Vagina (tissue), 2 donors: ENCODE measurements at regions not wholly inside any gene's neighbourhood (a gene's known extent, or its start where the extent isn't known, plus 50 kb on each side); places are given as distances from the start of the nearest gene placed in this dataset.

Experiments
- DNase-seq, 2 donors: peaks; one replicate each; pipeline ENCODE4 v3.0.0-alpha.2; 2017; ENCODE audit errors: extremely low spot score in 2 of 2
- H3K27ac ChIP-seq: fragments of 200-600 bp; sonication (generic); one replicate; pipeline ENCODE4 v1.5.1; 2019
- H3K27me3 ChIP-seq: fragments of 200-600 bp; sonication (generic); one replicate; pipeline ENCODE4 v1.5.1; 2019
- H3K36me3 ChIP-seq, 2 donors: fragments of 200-600 bp; sonication (generic); one replicate each; pipeline ENCODE4 v1.5.1; 2017 to 2019
- H3K4me1 ChIP-seq: fragments of 200-600 bp; sonication (generic); one replicate; pipeline ENCODE4 v1.5.1; 2019
- H3K4me3 ChIP-seq, 2 donors: fragments of 200-600 bp; sonication (generic); 1 replicate in 1 of 2; 2 replicates in 1 of 2; pipeline ENCODE4 v1.5.1; 2016 to 2019
- H3K9me3 ChIP-seq: fragments of 200-600 bp; sonication (generic); one replicate; pipeline ENCODE4 v1.5.1; 2019
- CTCF ChIP-seq, 3 experiments: fragments of 450-650 bp in 2 of 3; fragments of 200-600 bp in 1 of 3; sonication (generic) in 1 of 3; IDR thresholded peaks; one replicate each; pipeline ENCODE4 v1.5.1; 2017 to 2019; ENCODE audit warnings: antibody characterized with exemption in 3 of 3, mild to moderate bottlenecking in 2 of 3, moderate library complexity in 2 of 3
- POLR2A ChIP-seq, 2 donors: fragments of 450-650 bp; IDR thresholded peaks; one replicate each; pipeline ENCODE4 v1.6.1; 2017; ENCODE audit warnings: antibody characterized with exemption in 2 of 2, mild to moderate bottlenecking in 2 of 2, moderate library complexity in 2 of 2
- POLR2AphosphoS5 ChIP-seq, 2 donors: sonication (generic); formaldehyde crosslinking; IDR thresholded peaks; one replicate each; pipeline ENCODE4 v1.9.0; 2017; ENCODE audit warnings: antibody characterized with exemption in 2 of 2, mild to moderate bottlenecking in 2 of 2, low read depth in 1 of 2; ENCODE audit not compliant: insufficient read depth in 1 of 2
- intact Hi-C: fragments of 100-400 bp; cut with DNase I; formaldehyde crosslinking; loops from one replicate; pipeline ENCODE4 v1.15.1; 2023

DNA sequence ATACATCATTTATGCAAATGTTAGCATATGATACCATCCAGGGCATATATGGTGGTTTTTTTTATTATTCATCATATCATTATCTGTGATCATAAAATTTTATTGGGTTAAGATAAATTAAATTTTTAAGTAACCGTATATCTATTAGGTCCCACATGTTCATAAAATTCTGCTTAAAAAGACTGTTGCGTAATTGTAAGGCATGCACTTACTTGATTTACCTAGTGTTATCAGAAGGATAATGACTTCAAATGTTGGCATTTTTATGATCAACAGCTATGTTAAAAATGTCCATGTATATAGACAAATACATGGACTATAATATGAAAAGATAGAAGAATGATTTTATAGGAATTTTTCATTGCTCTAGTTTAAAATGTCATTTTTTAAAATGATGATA lies 1625.5 kb upstream of the CELF4 start:
- no peaks in the 10 kb centered on the region for H3K4me1 ChIP-seq
- no peaks in the 10 kb centered on the region for H3K36me3 ChIP-seq
- TF ChIP-seq POLR2AphosphoS5 (IDR thresholded peaks at IDR 0.05; ENCODE audit: insufficient read depth in 1 of 2, low read depth in 1 of 2) (no peak), CTCF (IDR thresholded peaks at IDR 0.05) (no peak), POLR2A (IDR thresholded peaks at IDR 0.05) (no peak)
- DNase-seq: no peak
- no peak overlapping the region for H3K4me3 ChIP-seq
- H3K27ac ChIP-seq: no peak overlapping the region
- intact Hi-C loops: no loop called here
- no peaks in the 10 kb centered on the region for H3K9me3 ChIP-seq
- H3K27me3 ChIP-seq: no peaks in the 10 kb centered on the region

DNA sequence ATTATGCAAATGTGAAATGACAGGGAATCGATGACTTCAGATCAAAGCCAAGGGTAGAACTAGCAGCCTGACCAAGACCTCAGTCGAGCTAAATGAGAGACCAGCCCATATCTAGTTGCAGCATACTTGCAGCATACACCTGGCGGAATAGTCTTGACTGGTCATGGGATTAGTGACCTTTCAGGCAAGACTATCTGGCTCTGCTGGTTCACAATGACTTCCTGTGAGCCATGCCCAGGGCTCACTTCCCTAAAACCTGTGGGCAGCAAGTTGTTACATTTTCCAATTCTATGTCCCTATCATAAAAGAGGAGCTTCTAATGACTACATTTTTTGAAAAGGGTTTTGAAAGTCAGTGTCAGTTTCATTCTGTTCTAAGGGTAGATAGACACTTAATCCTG lies 1624.9 kb upstream of the CELF4 start:
- TF ChIP-seq CTCF (IDR thresholded peaks at IDR 0.05) (no peak), POLR2AphosphoS5 (IDR thresholded peaks at IDR 0.05; ENCODE audit: insufficient read depth in 1 of 2, low read depth in 1 of 2) (no peak), POLR2A (IDR thresholded peaks at IDR 0.05) (no peak)
- no peak for DNase-seq
- Histone ChIP-seq H3K27me3 (no peaks in the 10 kb centered on the region), H3K4me1 (no peaks in the 10 kb centered on the region), H3K36me3 (no peaks in the 10 kb centered on the region), H3K27ac (no peak overlapping the region), H3K4me3 (no peak overlapping the region), H3K9me3 (no peaks in the 10 kb centered on the region)
- intact Hi-C loops: no loop called here

GRCh38 chr18:39188278-39188677 lies 1622.7 kb upstream of the CELF4 start:
- H3K27ac ChIP-seq: no peak overlapping the region
- no peak for DNase-seq
- no peaks in the 10 kb centered on the region for H3K9me3 ChIP-seq
- no peaks in the 10 kb centered on the region for H3K36me3 ChIP-seq
- no peak for TF ChIP-seq CTCF (IDR thresholded peaks at IDR 0.05)
- TF ChIP-seq POLR2A (IDR thresholded peaks at IDR 0.05): no peak
- TF ChIP-seq POLR2AphosphoS5 (IDR thresholded peaks at IDR 0.05; ENCODE audit: insufficient read depth in 1 of 2, low read depth in 1 of 2): no peak
- intact Hi-C loops: no loop called here
- no peak overlapping the region for H3K4me3 ChIP-seq
- H3K4me1 ChIP-seq: no peaks in the 10 kb centered on the region
- H3K27me3 ChIP-seq: no peaks in the 10 kb centered on the region

DNA sequence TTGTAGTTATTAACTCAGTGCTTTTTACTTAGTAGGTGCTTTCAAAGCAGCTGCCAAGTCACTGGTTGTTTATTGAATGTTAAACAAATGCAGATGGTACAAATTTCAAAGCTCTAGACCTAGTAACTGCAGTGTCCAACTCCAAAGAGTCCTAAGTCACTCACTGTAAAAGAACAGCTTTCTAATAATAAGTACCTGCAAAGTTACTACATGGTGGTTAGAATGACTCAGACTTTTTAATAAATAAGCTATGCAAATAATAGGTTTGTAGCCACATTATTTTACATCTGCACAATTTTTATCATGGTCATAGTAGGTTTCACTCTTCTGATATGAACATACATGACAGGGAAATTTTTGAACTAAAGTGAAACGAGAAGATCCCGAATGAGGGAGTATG lies 1620.4 kb upstream of the CELF4 start:
- no peak overlapping the region for H3K27ac ChIP-seq
- no peak for DNase-seq

DNA sequence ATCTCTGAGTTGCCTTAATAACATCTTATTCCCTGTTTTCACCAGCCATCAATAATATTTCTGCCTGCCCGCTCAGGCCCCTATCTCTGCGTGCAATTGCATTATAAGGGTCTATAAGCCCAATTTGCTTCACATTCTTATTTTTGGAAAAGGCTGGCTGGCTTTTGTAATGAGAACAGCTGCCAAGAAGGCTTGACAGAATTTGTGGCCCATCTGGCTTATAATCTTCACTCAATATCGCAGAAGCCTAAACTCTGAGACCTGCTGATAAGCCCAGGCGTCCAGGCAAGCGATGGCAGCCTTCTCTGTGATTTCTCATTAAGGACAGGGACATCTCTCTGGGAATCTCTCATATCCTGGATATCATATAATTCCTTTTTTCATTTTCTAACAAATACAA lies 1618.6 kb upstream of the CELF4 start:
- H3K36me3 ChIP-seq: no peaks in the 10 kb centered on the region
- no peak overlapping the region for H3K27ac ChIP-seq
- DNase-seq: no peak
- no peak for TF ChIP-seq POLR2A (IDR thresholded peaks at IDR 0.05)
- TF ChIP-seq CTCF (IDR thresholded peaks at IDR 0.05): no peak
- H3K9me3 ChIP-seq: no peaks in the 10 kb centered on the region
- H3K27me3 ChIP-seq: no peaks in the 10 kb centered on the region
- no peaks in the 10 kb centered on the region for H3K4me1 ChIP-seq
- no peak overlapping the region for H3K4me3 ChIP-seq
- intact Hi-C loops: no loop called here

More for the DNA sequence above, 1620.4 kb upstream of the CELF4 start:
- H3K4me3 ChIP-seq: no peak overlapping the region
- no peaks in the 10 kb centered on the region for H3K9me3 ChIP-seq
- H3K27me3 ChIP-seq: no peaks in the 10 kb centered on the region
- intact Hi-C loops: no loop called here
- no peaks in the 10 kb centered on the region for H3K4me1 ChIP-seq
- no peaks in the 10 kb centered on the region for H3K36me3 ChIP-seq
- TF ChIP-seq POLR2AphosphoS5 (IDR thresholded peaks at IDR 0.05; ENCODE audit: insufficient read depth in 1 of 2, low read depth in 1 of 2) (no peak), CTCF (IDR thresholded peaks at IDR 0.05) (no peak), POLR2A (IDR thresholded peaks at IDR 0.05) (no peak)
